HG02884 (cell line): ENCODE measurements at regions not wholly inside any gene's neighbourhood (a gene's known extent, or its start where the extent isn't known, plus 50 kb on each side); places are given as distances from the start of the nearest gene placed in this dataset.

Source experiments
- ATAC-seq: cut with Tn5 transposase; IDR thresholded peaks from one replicate; pipeline ENCODE4 v1.9.1; 2021; ENCODE audit warnings: mild to moderate bottlenecking, moderate library complexity; ENCODE audit not compliant: unreplicated experiment

DNA sequence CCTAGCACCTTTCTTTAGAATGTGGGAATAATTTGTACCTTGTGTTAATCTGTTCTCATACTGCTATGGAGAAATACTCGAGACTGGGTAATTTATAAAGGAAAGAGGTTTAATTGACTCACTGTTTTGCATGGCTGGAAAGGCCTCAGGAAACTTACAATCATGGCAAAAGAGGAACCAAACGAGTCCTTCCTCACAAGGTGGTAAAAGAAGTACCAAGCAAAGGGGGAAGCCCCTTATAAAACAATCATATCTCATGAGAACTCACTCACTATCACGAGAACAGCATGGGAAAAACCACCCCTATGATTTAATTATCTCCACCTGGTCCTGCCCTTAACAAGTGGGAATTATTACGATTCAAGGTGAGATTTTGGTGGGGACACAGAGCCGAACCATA, 127.1 kb upstream of the ANO3 start:
- no peak for ATAC-seq

DNA sequence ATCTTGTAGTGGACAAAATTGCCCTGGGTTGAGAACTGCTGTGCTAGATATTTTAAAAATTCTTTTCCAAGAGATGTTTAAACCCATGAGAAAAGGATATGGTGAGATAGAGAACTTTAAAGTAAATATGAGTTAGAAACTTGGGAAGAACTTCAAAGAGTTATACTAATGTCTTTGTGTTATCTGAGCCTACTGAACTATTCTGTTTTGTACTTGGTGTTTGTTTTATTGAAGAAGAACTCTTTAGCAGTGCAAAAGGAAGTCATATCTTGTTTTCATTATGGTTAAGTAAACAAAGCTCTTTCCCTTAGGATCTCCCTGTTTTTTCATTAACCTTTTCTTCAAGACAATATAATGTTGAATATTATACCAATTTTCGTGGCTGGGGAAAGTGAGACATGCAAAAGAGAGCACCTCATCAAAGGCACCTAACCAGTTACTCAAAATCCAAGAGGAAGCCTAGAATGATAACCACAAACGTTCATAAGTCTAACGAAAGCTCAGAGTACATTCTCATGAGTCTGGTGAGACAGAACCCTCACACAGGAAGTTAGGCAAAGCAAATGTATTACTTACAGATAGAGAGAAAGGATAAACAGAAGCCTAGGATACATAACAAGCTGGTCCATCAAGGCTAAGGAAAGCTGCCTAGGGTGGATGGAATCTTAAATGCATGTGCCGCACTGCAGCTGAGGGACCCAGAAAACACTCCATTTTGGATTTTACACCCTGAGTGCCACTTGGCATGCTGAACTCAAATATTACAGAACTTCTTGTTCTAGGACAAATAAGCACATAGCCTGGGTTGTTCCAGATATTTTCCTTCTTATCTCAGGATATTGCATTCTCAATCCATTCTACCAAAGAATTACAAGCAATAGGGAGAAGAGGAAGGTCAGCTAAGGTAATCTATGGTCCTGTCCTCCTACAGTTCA, 112.5 kb upstream of the ANO3 start:
- ATAC-seq, result no peak

DNA sequence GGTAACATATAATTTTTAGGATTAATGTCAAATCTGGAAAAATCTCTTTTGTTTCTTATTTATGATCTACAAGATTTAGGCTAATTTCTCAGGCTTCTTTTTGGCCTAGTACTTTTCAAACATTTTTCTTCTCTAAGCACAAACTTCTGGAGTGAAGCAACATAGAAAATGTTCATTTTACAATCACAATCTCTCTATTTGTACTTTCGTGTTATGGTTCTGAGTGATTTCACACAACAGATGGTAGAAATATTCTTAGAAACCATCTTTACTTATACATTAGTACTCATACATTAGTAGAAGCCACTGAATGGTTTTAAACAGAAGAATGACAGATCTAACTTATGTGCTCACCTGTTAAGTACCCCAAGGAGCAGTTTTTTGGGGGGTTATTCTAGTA, 106.3 kb upstream of the ANO3 start:
- no peak for ATAC-seq

DNA sequence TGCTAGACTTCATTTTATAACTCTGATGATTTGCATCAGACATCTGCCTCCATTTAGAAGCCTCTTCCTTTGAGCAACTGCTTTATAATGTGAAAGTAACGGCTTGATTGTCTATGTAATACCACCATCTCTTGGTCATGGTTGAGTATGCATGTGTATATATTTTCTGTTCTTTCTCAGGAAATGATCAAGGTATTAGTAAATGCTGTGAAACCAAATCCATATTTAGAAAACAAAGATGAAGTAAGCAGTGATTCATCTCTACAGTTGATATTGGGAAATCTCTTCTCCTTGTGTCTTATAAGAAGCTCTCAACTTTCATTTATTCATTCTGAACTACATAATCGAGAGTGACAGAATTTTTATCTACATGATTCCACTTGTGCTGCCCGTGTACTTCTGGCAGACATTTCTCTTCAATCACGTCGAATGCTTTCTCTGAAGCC, 104.6 kb upstream of the ANO3 start:
- ATAC-seq, result peak; percentile 76

- no peak for ATAC-seq
These were observed 103.9 kb upstream of the ANO3 start for GRCh38 chr11:26227883-26228502.

DNA sequence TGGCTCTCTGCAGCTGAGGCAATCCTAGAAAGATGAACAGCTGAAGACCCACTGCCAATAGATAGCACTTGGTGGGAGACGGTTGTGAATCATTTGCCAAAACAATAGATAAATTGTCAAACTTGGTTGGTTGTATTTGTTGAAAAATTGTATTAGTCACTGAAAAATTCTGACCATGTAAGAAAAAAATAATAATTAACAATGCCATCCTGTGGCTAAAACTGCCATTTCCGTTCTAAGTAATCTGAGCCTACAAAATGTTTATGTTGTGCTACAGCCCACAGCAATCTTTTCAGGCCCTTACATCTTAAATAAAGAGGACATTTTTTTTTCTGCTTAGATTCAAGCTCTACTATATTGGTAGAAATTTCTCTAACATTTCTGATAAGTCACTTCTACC, 103.2 kb upstream of the ANO3 start:
- ATAC-seq, result no peak

GRCh38 chr11:26229257-26229656, 102.7 kb upstream of the ANO3 start:
- ATAC-seq, result no peak

GRCh38 chr11:26229981-26230380, 101.9 kb upstream of the ANO3 start:
- no peak for ATAC-seq

DNA sequence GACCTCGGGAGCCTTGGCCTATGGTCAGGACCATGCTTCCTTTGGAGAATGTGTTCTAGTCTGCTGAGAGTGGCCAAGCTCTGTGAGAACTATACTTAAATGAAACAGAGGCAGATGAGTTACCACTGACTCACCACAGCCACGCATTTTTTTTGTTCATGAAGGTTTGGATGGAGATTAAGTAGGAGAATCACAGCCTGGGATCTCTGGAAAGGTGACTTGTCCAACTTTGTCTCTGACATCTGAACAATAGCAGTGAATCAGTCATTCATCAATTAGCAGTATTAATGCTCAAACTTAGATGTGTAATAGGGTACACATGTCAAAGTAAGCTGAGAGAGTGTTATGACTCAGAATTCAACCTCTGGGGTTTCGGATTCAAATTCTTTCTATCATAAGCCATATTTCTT, 100.7 kb upstream of the ANO3 start:
- no peak for ATAC-seq

- no peak for ATAC-seq
These were observed 97.5 kb upstream of the ANO3 start for GRCh38 chr11:26234451-26234850.

- ATAC-seq, result no peak
These were observed 88.5 kb upstream of the ANO3 start for GRCh38 chr11:26243426-26243825.

GRCh38 chr11:26244207-26244606, 87.7 kb upstream of the ANO3 start:
- ATAC-seq, result no peak

DNA sequence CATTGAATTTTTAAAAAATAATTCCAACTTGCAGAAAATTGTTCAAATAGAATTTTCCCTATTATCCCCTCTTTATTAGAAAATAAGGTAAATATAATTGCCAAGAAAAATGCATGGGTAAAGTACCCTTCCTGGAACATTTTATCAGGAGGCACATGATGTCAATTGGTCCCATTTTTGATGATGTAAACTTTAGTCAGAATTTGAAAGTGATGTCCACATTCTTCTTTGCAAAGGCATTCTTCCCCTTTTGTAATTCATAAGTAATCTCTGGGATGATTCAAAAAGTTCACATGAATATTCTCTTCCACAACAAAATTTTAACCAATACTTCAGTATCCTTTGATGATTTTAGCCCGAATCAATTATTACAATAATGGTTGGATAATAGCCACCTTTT, 86.9 kb upstream of the ANO3 start:
- no peak for ATAC-seq

GRCh38 chr11:26247340-26247739, 84.6 kb upstream of the ANO3 start:
- no peak for ATAC-seq

DNA sequence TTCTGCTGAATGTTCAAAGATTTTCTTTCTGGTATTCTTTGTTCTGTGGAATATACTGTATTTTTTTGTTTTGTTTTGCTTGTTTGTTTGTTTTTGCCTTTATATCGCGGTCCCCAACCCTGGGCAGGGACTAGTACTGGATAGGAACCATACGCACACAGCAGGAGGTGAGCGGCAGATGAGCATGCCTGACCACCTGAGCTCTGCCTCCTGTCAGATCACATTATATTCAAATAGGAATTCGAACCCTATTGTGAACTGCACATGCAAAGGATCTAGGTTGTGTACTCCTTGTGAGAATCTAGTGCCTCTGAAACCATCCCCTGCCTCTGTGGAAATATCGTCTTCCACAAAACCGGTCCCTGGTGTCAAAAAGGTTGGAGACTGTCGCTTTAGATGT, 83.3 kb upstream of the ANO3 start:
- ATAC-seq, result no peak

DNA sequence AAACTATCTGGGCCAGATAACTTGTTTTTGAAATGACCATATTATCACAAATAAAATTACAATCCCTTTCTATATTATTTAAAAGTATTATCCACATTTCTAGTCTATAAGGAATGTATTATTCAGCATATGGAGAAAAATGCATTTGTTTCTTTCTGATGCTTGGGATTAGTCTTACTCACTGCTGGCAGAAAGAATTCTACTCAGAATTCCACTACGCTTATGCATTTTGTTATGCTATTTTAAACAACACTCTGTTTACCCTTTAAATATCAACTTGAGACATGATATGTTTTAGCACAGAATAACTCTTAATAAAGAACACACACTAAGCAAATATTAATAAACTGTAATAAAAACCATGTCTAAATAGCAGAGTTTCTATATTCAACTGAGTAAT, 77.6 kb upstream of the ANO3 start:
- no peak for ATAC-seq

DNA sequence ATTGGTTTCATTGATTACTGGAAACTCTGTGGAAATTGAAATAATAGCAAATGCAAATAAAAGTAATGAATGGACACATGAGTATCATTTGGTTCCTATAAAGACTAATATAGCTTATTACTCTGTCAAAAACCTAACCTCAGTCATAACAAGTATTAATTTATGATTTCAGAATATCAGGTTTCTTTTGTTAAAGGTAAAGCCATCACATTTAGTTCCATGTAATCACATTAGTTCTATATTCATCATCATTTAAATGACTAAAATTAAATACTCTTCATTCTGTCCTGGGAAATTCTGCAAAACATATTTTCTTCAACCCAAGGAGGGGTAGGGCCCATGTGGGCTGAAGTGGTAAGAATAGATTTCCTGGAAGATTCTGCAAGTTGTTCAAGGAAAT, 68.2 kb upstream of the ANO3 start:
- ATAC-seq, result no peak

DNA sequence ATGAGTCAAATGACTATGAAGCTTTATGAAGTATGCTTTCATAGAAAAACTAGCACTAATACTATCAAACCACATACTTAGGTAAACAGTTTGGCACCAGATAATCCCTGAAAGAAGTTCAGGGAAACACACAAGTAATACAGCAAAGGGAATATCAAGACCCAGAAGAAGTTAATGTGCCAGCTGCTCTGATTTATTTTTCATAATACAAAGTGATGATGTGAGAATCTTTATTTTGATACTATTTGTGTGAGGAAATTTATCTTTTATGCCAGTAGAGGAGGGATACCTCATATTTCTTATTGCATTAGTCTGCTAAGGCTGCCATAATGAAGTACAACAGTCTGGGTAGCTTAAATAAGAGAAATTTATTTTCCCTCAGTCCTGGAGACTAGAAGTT, 67.7 kb upstream of the ANO3 start:
- ATAC-seq, result no peak

DNA sequence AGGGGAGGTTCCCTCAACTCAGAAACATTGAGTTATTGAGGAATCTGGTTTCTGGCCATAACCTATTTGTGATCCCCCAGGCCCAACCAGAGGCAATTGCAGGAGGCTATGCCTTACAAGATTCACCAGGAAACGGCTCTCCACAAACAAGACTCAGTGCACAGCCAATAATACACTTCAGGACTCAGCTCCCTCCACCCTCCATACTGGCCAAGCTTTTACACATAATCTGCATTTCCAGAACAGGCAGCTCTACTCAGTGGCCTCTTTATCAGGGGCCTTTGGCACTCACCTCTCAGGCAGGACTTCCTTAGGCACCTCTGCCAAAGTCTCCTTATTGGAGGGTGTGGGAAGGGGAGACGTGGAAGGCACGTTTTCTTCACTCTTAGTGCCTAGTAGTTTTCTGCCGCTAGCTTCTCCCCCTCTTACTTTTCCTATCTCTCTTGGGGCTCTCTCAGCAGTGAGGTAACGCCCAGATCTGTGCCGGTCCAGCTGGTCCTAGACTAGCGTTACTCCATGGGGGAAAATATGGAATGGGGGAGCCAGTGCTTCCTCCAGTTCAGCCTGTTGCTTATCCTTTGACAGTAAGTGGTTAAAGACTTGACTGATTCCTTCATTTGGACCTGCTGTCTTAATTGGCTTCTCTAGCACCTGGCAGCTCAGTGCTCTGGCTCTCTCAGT, 62.8 kb upstream of the ANO3 start:
- ATAC-seq, result no peak

DNA sequence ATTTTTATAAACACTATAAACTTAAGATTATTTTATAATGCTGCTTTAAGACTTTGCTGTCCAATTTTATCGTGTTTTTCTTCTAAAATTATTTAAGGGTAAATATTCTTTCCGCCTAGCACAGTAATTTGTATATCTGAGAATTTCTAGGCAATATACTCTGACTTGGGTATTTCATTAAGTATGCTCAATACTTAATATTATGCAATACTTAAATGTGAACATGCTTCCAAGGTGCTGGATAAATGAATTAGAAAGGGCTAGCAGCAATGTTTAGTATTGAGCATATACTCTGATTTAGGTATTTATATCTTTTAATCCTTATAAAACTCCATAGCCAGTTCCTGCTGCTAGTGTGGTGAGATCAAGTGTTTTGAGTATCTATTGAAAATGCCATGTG, 60.3 kb upstream of the ANO3 start:
- no peak for ATAC-seq

GRCh38 chr11:26276798-26277424, 55.0 kb upstream of the ANO3 start:
- ATAC-seq, result peak; percentile 94
